Colonic mucosa (tissue), 4 donors: ENCODE measurements at regions not wholly inside any gene's neighbourhood (a gene's known extent, or its start where the extent isn't known, plus 50 kb on each side); places are given as distances from the start of the nearest gene placed in this dataset.

Experiments
- DNase-seq: peaks from one replicate; pipeline ENCODE4 v3.0.0-alpha.2; 2020
- H3K27ac ChIP-seq: fragments of 200-600 bp; one replicate; pipeline ENCODE4 v1.8.0; 2021
- H3K27me3 ChIP-seq: fragments of 200-600 bp; one replicate; pipeline ENCODE4 v1.8.0; 2021
- H3K36me3 ChIP-seq: fragments of 200-600 bp; one replicate; pipeline ENCODE4 v1.8.0; 2021
- H3K4me1 ChIP-seq: fragments of 200-600 bp; one replicate; pipeline ENCODE4 v1.8.0; 2021; ENCODE audit warnings: mild to moderate bottlenecking
- H3K4me3 ChIP-seq: fragments of 200-600 bp; one replicate; pipeline ENCODE4 v1.8.0; 2021
- H3K9ac ChIP-seq, 2 donors: one replicate each; pipeline ENCODE4 v1.7.0; 2013; ENCODE audit warnings: control low read depth in 2 of 2, low read depth in 2 of 2, low read length in 2 of 2
- H3K9me3 ChIP-seq: fragments of 200-600 bp; one replicate; pipeline ENCODE4 v1.8.0; 2021
- intact Hi-C: fragments of 100-400 bp; cut with DNase I; formaldehyde crosslinking; loops from one replicate; pipeline ENCODE4 v1.14.1; 2022
- TF ChIP-seq, protein P1 (sequence below): fragments of 200-600 bp; IDR thresholded peaks from one replicate; pipeline ENCODE4 v1.8.0; 2022; ENCODE audit warnings: antibody characterized with exemption, mild to moderate bottlenecking
- donor health status: healthy.
- donor health status: DM: no; HTN: no; CAD: no.
- donor health status: DM: no; HTN: no; CAD: no.

DNA sequence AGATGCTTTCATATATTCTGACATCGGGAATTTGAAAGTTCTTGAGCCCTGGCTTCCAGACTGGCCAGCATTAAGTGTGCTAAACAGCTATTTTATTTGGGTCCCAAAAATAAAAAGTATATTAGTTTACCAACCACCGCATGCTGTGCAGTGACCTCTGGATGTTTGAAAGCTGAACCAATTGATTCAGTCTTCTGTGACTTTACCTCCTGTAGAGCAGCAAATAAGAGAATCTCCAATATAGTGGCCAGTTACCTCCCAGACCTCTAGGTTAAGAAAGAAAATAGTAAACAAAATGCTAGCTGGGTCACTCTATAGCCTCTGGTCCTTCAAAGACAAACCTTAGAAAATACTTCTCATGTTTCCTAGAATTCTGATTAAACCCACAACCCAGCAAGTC is 424.6 kb upstream of the NFE2L3 start:
- H3K4me1 ChIP-seq = no peaks in the 10 kb centered on the region
- no peaks in the 10 kb centered on the region for H3K27me3 ChIP-seq
- no peak overlapping the region for H3K27ac ChIP-seq
- DNase-seq = no peak
- H3K9ac ChIP-seq = no peak overlapping the region
- H3K4me3 ChIP-seq = no peak overlapping the region
- no peaks in the 10 kb centered on the region for H3K9me3 ChIP-seq
- TF ChIP-seq, protein P1, sequence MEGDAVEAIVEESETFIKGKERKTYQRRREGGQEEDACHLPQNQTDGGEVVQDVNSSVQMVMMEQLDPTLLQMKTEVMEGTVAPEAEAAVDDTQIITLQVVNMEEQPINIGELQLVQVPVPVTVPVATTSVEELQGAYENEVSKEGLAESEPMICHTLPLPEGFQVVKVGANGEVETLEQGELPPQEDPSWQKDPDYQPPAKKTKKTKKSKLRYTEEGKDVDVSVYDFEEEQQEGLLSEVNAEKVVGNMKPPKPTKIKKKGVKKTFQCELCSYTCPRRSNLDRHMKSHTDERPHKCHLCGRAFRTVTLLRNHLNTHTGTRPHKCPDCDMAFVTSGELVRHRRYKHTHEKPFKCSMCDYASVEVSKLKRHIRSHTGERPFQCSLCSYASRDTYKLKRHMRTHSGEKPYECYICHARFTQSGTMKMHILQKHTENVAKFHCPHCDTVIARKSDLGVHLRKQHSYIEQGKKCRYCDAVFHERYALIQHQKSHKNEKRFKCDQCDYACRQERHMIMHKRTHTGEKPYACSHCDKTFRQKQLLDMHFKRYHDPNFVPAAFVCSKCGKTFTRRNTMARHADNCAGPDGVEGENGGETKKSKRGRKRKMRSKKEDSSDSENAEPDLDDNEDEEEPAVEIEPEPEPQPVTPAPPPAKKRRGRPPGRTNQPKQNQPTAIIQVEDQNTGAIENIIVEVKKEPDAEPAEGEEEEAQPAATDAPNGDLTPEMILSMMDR = no peak
- no peaks in the 10 kb centered on the region for H3K36me3 ChIP-seq
- intact Hi-C loops = loop anchor here (10.0 kb wide), 1 partner anchor 107 kb away; no protein-coding TSS in a partner anchor

DNA sequence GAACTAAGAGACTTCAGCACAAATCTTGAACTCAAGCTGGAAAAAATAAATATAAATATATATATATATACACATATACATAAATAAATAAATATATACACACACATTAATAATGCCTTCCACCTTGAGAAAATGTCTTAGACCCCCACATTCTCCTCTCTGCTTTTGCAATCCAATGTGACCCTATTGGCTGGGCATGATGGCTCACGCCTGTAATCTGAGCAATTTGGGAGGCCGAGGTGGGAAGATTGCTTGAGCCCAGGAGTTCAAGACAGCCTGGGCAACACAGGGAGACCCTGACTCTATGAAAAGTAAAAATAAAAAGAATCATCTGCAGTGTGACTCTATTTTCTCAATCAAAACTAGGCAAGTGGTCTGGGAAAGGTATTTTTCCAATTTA is 424.1 kb upstream of the NFE2L3 start:
- no peaks in the 10 kb centered on the region for H3K4me1 ChIP-seq
- TF ChIP-seq, protein P1 = no peak
- no peaks in the 10 kb centered on the region for H3K36me3 ChIP-seq
- H3K27me3 ChIP-seq = no peaks in the 10 kb centered on the region
- no peak overlapping the region for H3K9ac ChIP-seq
- H3K9me3 ChIP-seq = no peaks in the 10 kb centered on the region
- no peak for DNase-seq
- no peak overlapping the region for H3K4me3 ChIP-seq
- H3K27ac ChIP-seq = no peak overlapping the region
- intact Hi-C loops = loop anchor here (10.0 kb wide), 1 partner anchor 107 kb away; no protein-coding TSS in a partner anchor

DNA sequence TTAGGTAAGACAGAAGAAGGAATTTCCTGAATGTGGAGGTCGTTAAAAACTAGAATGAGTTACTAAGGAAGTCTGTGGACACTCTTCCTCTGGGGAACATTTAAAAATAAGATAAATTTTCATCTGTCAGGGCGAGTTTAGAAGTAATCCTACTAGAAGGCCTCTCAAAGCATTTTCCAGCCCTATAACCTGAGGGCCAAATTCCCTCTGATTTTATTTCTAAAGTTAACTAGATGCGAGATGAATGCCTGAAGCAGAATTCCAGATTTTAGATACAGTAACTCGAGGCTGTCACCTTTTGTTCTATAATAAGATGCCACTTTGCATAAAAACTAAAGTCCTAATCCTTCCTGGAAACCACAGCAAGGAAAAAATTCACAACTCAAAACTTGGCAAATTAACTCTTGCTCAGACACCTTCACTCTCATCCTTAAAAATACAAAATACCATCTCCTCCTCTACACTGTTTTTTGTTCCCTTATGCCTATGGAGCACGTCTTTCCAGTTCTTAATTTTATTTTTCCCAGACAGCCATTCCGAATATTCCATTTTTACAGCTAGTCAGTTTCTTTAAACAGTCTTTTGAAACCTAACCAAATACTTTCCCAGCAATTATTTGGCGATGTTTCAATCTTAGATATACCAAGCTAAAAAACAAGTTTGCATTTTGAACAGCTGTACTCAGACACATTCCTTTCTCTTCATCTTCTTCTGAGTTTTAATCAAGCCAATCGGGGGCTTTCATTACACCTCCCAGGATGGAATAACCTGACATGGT is 420.7 kb upstream of the NFE2L3 start:
- Histone ChIP-seq H3K4me1 (no peaks in the 10 kb centered on the region), H3K27ac (no peak overlapping the region), H3K9me3 (no peaks in the 10 kb centered on the region), H3K4me3 (no peak overlapping the region), H3K9ac (no peak overlapping the region), H3K36me3 (no peaks in the 10 kb centered on the region), H3K27me3 (no peaks in the 10 kb centered on the region)
- no peak for DNase-seq
- TF ChIP-seq, protein P1 = no peak
- intact Hi-C loops = no loop called here

- H3K4me3 ChIP-seq = no peak overlapping the region
- no peaks in the 10 kb centered on the region for H3K4me1 ChIP-seq
- H3K27ac ChIP-seq = no peak overlapping the region
- intact Hi-C loops = no loop called here
- no peaks in the 10 kb centered on the region for H3K9me3 ChIP-seq
- TF ChIP-seq, protein P1 = no peak
- H3K9ac ChIP-seq = no peak overlapping the region
- DNase-seq = no peak
- H3K27me3 ChIP-seq = no peaks in the 10 kb centered on the region
- H3K36me3 ChIP-seq = no peaks in the 10 kb centered on the region
Observed at GRCh38 chr7:25731846-25732245, 420.2 kb upstream of the NFE2L3 start.

- H3K9ac ChIP-seq = no peak overlapping the region
- no peak overlapping the region for H3K27ac ChIP-seq
- H3K4me1 ChIP-seq = no peaks in the 10 kb centered on the region
- no peak overlapping the region for H3K4me3 ChIP-seq
- intact Hi-C loops = no loop called here
- no peaks in the 10 kb centered on the region for H3K36me3 ChIP-seq
- DNase-seq = no peak
- H3K27me3 ChIP-seq = no peaks in the 10 kb centered on the region
- no peaks in the 10 kb centered on the region for H3K9me3 ChIP-seq
- TF ChIP-seq, protein P1 = no peak
Observed at GRCh38 chr7:25732766-25733217, 419.2 kb upstream of the NFE2L3 start.
